Neural crest cell (in vitro differentiated cells): ENCODE measurements at regions not wholly inside any gene's neighbourhood (a gene's known extent, or its start where the extent isn't known, plus 50 kb on each side); places are given as distances from the start of the nearest gene placed in this dataset.
"Not testable (repeated sequence)": the region's sequence is repeated elsewhere in the genome, so short reads cannot be mapped to it uniquely, and the experiment has no call there.

Experiments
- DNase-seq: peaks from one replicate; pipeline ENCODE4 v3.0.0; 2021; ENCODE audit warnings: low read depth, mixed read lengths, low spot score
- H3K27ac Mint-ChIP-seq: one replicate; pipeline ENCODE4 v1.8.0; 2021; ENCODE audit warnings: mild to moderate bottlenecking, mixed read lengths; ENCODE audit not compliant: unreplicated experiment
- H3K27me3 Mint-ChIP-seq: 2 replicates; pipeline ENCODE4 v1.8.0; 2021; ENCODE audit warnings: low read depth, mild to moderate bottlenecking, mixed read lengths
- H3K36me3 Mint-ChIP-seq: 2 replicates; pipeline ENCODE4 v1.8.0; 2021; ENCODE audit warnings: low read depth, mild to moderate bottlenecking, mixed read lengths
- H3K4me1 Mint-ChIP-seq: 2 replicates; pipeline ENCODE4 v1.8.0; 2021; ENCODE audit warnings: mixed read lengths
- H3K4me3 Mint-ChIP-seq: one replicate; pipeline ENCODE4 v1.8.0; 2021; ENCODE audit warnings: mild to moderate bottlenecking, mixed read lengths
- H3K9me3 Mint-ChIP-seq: 2 replicates; pipeline ENCODE4 v1.8.0; 2021; ENCODE audit warnings: mixed read lengths

GRCh38 chr2:91558234-91558633 lies 2866.8 kb downstream of the RPIA start:
- H3K9me3 Mint-ChIP-seq, result peaks cover 22% of the 10 kb centered on the region
- H3K4me1 Mint-ChIP-seq, H3K27ac Mint-ChIP-seq, H3K27me3 Mint-ChIP-seq, DNase-seq, H3K4me3 Mint-ChIP-seq: not testable (repeated sequence)
- H3K36me3 Mint-ChIP-seq, result peaks cover 20% of the 10 kb centered on the region

- not testable (repeated sequence) for H3K27me3 Mint-ChIP-seq, H3K4me1 Mint-ChIP-seq, DNase-seq, H3K4me3 Mint-ChIP-seq, H3K27ac Mint-ChIP-seq
- peaks cover 22% of the 10 kb centered on the region for H3K9me3 Mint-ChIP-seq
- peaks cover 20% of the 10 kb centered on the region for H3K36me3 Mint-ChIP-seq
Measured at GRCh38 chr2:91559269-91559668, 2867.8 kb downstream of the RPIA start.

GRCh38 chr2:91559886-91560614 lies 2868.6 kb downstream of the RPIA start:
- not testable (repeated sequence) for H3K27me3 Mint-ChIP-seq, H3K4me1 Mint-ChIP-seq, DNase-seq, H3K4me3 Mint-ChIP-seq, H3K27ac Mint-ChIP-seq
- peaks cover 22% of the 10 kb centered on the region for H3K9me3 Mint-ChIP-seq
- H3K36me3 Mint-ChIP-seq, result peaks cover 20% of the 10 kb centered on the region

- not testable (repeated sequence) for H3K27me3 Mint-ChIP-seq, H3K4me1 Mint-ChIP-seq, H3K27ac Mint-ChIP-seq, H3K4me3 Mint-ChIP-seq, DNase-seq
- Mint-ChIP-seq H3K9me3 (peaks cover 22% of the 10 kb centered on the region), H3K36me3 (peaks cover 20% of the 10 kb centered on the region)
Measured at GRCh38 chr2:91562184-91562583, 2870.7 kb downstream of the RPIA start.

- not testable (repeated sequence) for DNase-seq, H3K4me3 Mint-ChIP-seq, H3K27me3 Mint-ChIP-seq, H3K27ac Mint-ChIP-seq, H3K4me1 Mint-ChIP-seq
- peaks cover 11% of the 10 kb centered on the region for H3K36me3 Mint-ChIP-seq
- peaks cover 10% of the 10 kb centered on the region for H3K9me3 Mint-ChIP-seq
Measured at GRCh38 chr2:91564700-91565099, 2873.2 kb downstream of the RPIA start.

- not testable (repeated sequence) for DNase-seq, H3K27ac Mint-ChIP-seq, H3K9me3 Mint-ChIP-seq, H3K27me3 Mint-ChIP-seq, H3K36me3 Mint-ChIP-seq, H3K4me1 Mint-ChIP-seq, H3K4me3 Mint-ChIP-seq
Measured at GRCh38 chr2:91565689-91566430, 2874.4 kb downstream of the RPIA start.

GRCh38 chr2:91566611-91567010 lies 2875.1 kb downstream of the RPIA start:
- DNase-seq, H3K27me3 Mint-ChIP-seq, H3K4me1 Mint-ChIP-seq, H3K27ac Mint-ChIP-seq, H3K4me3 Mint-ChIP-seq, H3K36me3 Mint-ChIP-seq, H3K9me3 Mint-ChIP-seq: not testable (repeated sequence)

GRCh38 chr2:91567546-91568335 lies 2876.3 kb downstream of the RPIA start:
- not testable (repeated sequence) for H3K4me3 Mint-ChIP-seq, H3K27me3 Mint-ChIP-seq, DNase-seq, H3K9me3 Mint-ChIP-seq, H3K4me1 Mint-ChIP-seq, H3K36me3 Mint-ChIP-seq, H3K27ac Mint-ChIP-seq

- not testable (repeated sequence) for H3K27ac Mint-ChIP-seq, H3K9me3 Mint-ChIP-seq, H3K4me1 Mint-ChIP-seq, DNase-seq, H3K27me3 Mint-ChIP-seq, H3K36me3 Mint-ChIP-seq, H3K4me3 Mint-ChIP-seq
Measured at GRCh38 chr2:91568391-91569338, 2877.2 kb downstream of the RPIA start.

- not testable (repeated sequence) for H3K4me3 Mint-ChIP-seq, H3K9me3 Mint-ChIP-seq, DNase-seq, H3K27me3 Mint-ChIP-seq, H3K4me1 Mint-ChIP-seq, H3K36me3 Mint-ChIP-seq, H3K27ac Mint-ChIP-seq
Measured at GRCh38 chr2:91571239-91571923, 2879.9 kb downstream of the RPIA start.

GRCh38 chr2:91573018-91573417 lies 2881.5 kb downstream of the RPIA start:
- not testable (repeated sequence) for H3K9me3 Mint-ChIP-seq, H3K36me3 Mint-ChIP-seq, H3K4me3 Mint-ChIP-seq, H3K27me3 Mint-ChIP-seq, H3K4me1 Mint-ChIP-seq, DNase-seq, H3K27ac Mint-ChIP-seq

- H3K27me3 Mint-ChIP-seq, result not testable (repeated sequence)
Measured at GRCh38 chr2:91573755-91574154, 2882.3 kb downstream of the RPIA start.

More at GRCh38 chr2:91573755-91574154, 2882.3 kb downstream of the RPIA start:
- not testable (repeated sequence) for H3K4me1 Mint-ChIP-seq, H3K36me3 Mint-ChIP-seq, H3K27ac Mint-ChIP-seq, H3K9me3 Mint-ChIP-seq, DNase-seq, H3K4me3 Mint-ChIP-seq
